Upper lobe of right lung (tissue), 1 donor: ENCODE measurements at regions not wholly inside any gene's neighbourhood (a gene's known extent, or its start where the extent isn't known, plus 50 kb on each side); places are given as distances from the start of the nearest gene placed in this dataset.

Source experiments
- ATAC-seq: fragments of 200-7000 bp; cut with Tn5 transposase; one replicate; pipeline ENCODE4 v1.9.1; 2020; ENCODE audit warnings: mild to moderate bottlenecking, moderate library complexity
- DNase-seq: peaks from one replicate; pipeline ENCODE4 v3.0.0-alpha.2; 2020
- H3K27ac ChIP-seq: fragments of 200-600 bp; one replicate; pipeline ENCODE4 v1.8.0; 2022
- H3K27me3 ChIP-seq: fragments of 200-600 bp; one replicate; pipeline ENCODE4 v1.8.0; 2022; ENCODE audit warnings: mild to moderate bottlenecking
- H3K36me3 ChIP-seq: fragments of 200-600 bp; one replicate; pipeline ENCODE4 v1.8.0; 2022
- H3K4me1 ChIP-seq: fragments of 200-600 bp; one replicate; pipeline ENCODE4 v1.8.0; 2022
- H3K4me3 ChIP-seq: fragments of 200-600 bp; one replicate; pipeline ENCODE4 v1.8.0; 2022; ENCODE audit warnings: mild to moderate bottlenecking
- H3K9me3 ChIP-seq: fragments of 200-600 bp; one replicate; pipeline ENCODE4 v1.8.0; 2022
- CTCF ChIP-seq: fragments of 200-600 bp; IDR thresholded peaks from one replicate; pipeline ENCODE4 v1.8.0; 2022; ENCODE audit warnings: antibody characterized with exemption
- intact Hi-C: fragments of 100-400 bp; cut with DNase I; formaldehyde crosslinking; loops from one replicate; pipeline ENCODE4 v1.11.0; 2022
- donor health status: DM: no; HTN: yes; CAD: no; lungs with severe emphysema.

GRCh38 chr6:81978230-81978629 is 225.7 kb upstream of the TENT5A start:
- Histone ChIP-seq H3K36me3 (no peaks in the 10 kb centered on the region), H3K4me3 (no peak overlapping the region), H3K9me3 (no peaks in the 10 kb centered on the region), H3K4me1 (no peaks in the 10 kb centered on the region), H3K27me3 (no peaks in the 10 kb centered on the region), H3K27ac (no peak overlapping the region)
- intact Hi-C loops = no loop called here
- ATAC-seq (no peak), DNase-seq (no peak)
- no peak for TF ChIP-seq CTCF

GRCh38 chr6:81977486-81977885 is 225.0 kb upstream of the TENT5A start:
- intact Hi-C loops = no loop called here
- H3K4me3 ChIP-seq = no peak overlapping the region
- no peaks in the 10 kb centered on the region for H3K4me1 ChIP-seq
- DNase-seq (no peak), ATAC-seq (no peak)
- H3K27me3 ChIP-seq = no peaks in the 10 kb centered on the region
- H3K27ac ChIP-seq = no peak overlapping the region
- no peaks in the 10 kb centered on the region for H3K9me3 ChIP-seq
- no peak for TF ChIP-seq CTCF
- H3K36me3 ChIP-seq = no peaks in the 10 kb centered on the region

GRCh38 chr6:81969814-81970213 is 217.3 kb upstream of the TENT5A start:
- Histone ChIP-seq H3K4me1 (no peaks in the 10 kb centered on the region), H3K4me3 (no peak overlapping the region), H3K27ac (no peak overlapping the region), H3K36me3 (no peaks in the 10 kb centered on the region), H3K27me3 (no peaks in the 10 kb centered on the region), H3K9me3 (no peaks in the 10 kb centered on the region)
- intact Hi-C loops = no loop called here
- DNase-seq (no peak), ATAC-seq (no peak)
- TF ChIP-seq CTCF = no peak

GRCh38 chr6:81969011-81969410 is 216.5 kb upstream of the TENT5A start:
- H3K36me3 ChIP-seq = no peaks in the 10 kb centered on the region
- intact Hi-C loops = no loop called here
- DNase-seq = no peak
- H3K27ac ChIP-seq = no peak overlapping the region
- no peak for TF ChIP-seq CTCF
- no peaks in the 10 kb centered on the region for H3K4me1 ChIP-seq
- no peak overlapping the region for H3K4me3 ChIP-seq
- H3K9me3 ChIP-seq = no peaks in the 10 kb centered on the region
- no peaks in the 10 kb centered on the region for H3K27me3 ChIP-seq
- no peak for ATAC-seq

GRCh38 chr6:81966968-81967367 is 214.5 kb upstream of the TENT5A start:
- ATAC-seq (no peak), DNase-seq (no peak)
- intact Hi-C loops = no loop called here
- H3K27ac ChIP-seq = no peak overlapping the region
- H3K4me1 ChIP-seq = no peaks in the 10 kb centered on the region
- no peak for TF ChIP-seq CTCF
- H3K27me3 ChIP-seq = no peaks in the 10 kb centered on the region
- H3K4me3 ChIP-seq = no peak overlapping the region
- no peaks in the 10 kb centered on the region for H3K9me3 ChIP-seq
- no peaks in the 10 kb centered on the region for H3K36me3 ChIP-seq

GRCh38 chr6:81962198-81962597 is 209.7 kb upstream of the TENT5A start:
- Histone ChIP-seq H3K4me3 (no peak overlapping the region), H3K27ac (no peak overlapping the region), H3K4me1 (no peaks in the 10 kb centered on the region), H3K27me3 (no peaks in the 10 kb centered on the region), H3K9me3 (no peaks in the 10 kb centered on the region), H3K36me3 (no peaks in the 10 kb centered on the region)
- intact Hi-C loops = no loop called here
- TF ChIP-seq CTCF = no peak
- ATAC-seq (no peak), DNase-seq (no peak)
